PC-9 (cell line): ENCODE measurements at regions not wholly inside any gene's neighbourhood (a gene's known extent, or its start where the extent isn't known, plus 50 kb on each side); places are given as distances from the start of the nearest gene placed in this dataset.

Source experiments
- BruUV-seq: library from RNA; stranded (reverse); fragments of 400-500 nt; replicated peaks from 2 replicates; lab custom pipeline; 2021; lab: Mats Ljungman, UMichigan
- CTCF ChIA-PET: fragments of 300-600 bp; sonication (Branson Sonifier 250); formaldehyde crosslinking; loops from one replicate; lab custom pipeline; 2022; ENCODE audit warnings: antibody characterized with exemption; lab: Charles Lee
- POLR2A ChIA-PET: fragments of 300-600 bp; sonication (Branson Sonifier 250); formaldehyde crosslinking; loops from one replicate; lab custom pipeline; 2022; ENCODE audit warnings: antibody characterized with exemption; ENCODE audit not compliant: unreplicated experiment; lab: Charles Lee
- DNase-seq, 2 experiments: peaks; one replicate each; pipeline versions ENCODE4 v3.0.0 to v3.0.0-alpha.2; 2015 to 2022; ENCODE audit warnings: mixed read lengths in 1 of 2
- H2AFZ ChIP-seq: fragments of 200-600 bp; sonication (generic); 2 replicates; pipeline ENCODE4 v1.8.1; 2017; ENCODE audit warnings: antibody characterized with exemption
- H3F3A ChIP-seq: fragments of 200-600 bp; sonication (generic); 2 replicates; pipeline ENCODE4 v1.8.1; 2017; ENCODE audit warnings: antibody characterized with exemption, mild to moderate bottlenecking, low read depth; ENCODE audit not compliant: insufficient read depth
- H3K27ac ChIP-seq: fragments of 200-600 bp; sonication (generic); 2 replicates; pipeline ENCODE4 v1.6.1; 2016; ENCODE audit warnings: mixed run types
- H3K27me3 ChIP-seq: fragments of 200-600 bp; sonication (generic); 2 replicates; pipeline ENCODE4 v1.6.1; 2016; ENCODE audit warnings: low read depth, mixed run types; ENCODE audit not compliant: insufficient read depth
- H3K36me3 ChIP-seq: fragments of 200-600 bp; sonication (generic); 2 replicates; pipeline ENCODE4 v1.6.1; 2016; ENCODE audit warnings: low read depth, mixed run types
- H3K4me1 ChIP-seq: fragments of 200-600 bp; sonication (generic); replicated peaks from 2 replicates; pipeline ENCODE4 v1.6.1; 2016; ENCODE audit warnings: mixed run types; ENCODE audit not compliant: insufficient read depth
- H3K4me2 ChIP-seq: fragments of 200-600 bp; sonication (generic); 2 replicates; pipeline ENCODE4 v1.6.1; 2017; ENCODE audit warnings: mixed run types
- H3K4me3 ChIP-seq: fragments of 200-600 bp; sonication (generic); 2 replicates; pipeline ENCODE4 v1.6.1; 2016; ENCODE audit warnings: mixed run types
- H3K79me2 ChIP-seq: fragments of 200-600 bp; sonication (generic); 2 replicates; pipeline ENCODE4 v1.6.1; 2017; ENCODE audit warnings: low read depth, mixed run types
- H3K9me2 ChIP-seq: fragments of 200-600 bp; sonication (generic); 2 replicates; pipeline ENCODE4 v1.8.1; 2017; ENCODE audit warnings: mild to moderate bottlenecking; ENCODE audit not compliant: insufficient read depth
- H3K9me3 ChIP-seq: fragments of 200-600 bp; sonication (generic); 2 replicates; pipeline ENCODE4 v1.8.1; 2016; ENCODE audit warnings: low read depth; ENCODE audit not compliant: insufficient read depth
- H4K20me1 ChIP-seq: fragments of 200-600 bp; sonication (generic); 2 replicates; pipeline ENCODE4 v1.8.1; 2017; ENCODE audit not compliant: insufficient read depth
- EZH2 ChIP-seq: fragments of 200-600 bp; sonication (generic); IDR thresholded peaks from 2 replicates; pipeline ENCODE4 v1.8.0; 2017; ENCODE audit warnings: antibody characterized with exemption, low read depth
- intact Hi-C: fragments of 100-400 bp; cut with micrococcal nuclease; formaldehyde crosslinking; loops from one replicate; pipeline ENCODE4 v1.10.0; 2022; ENCODE audit not compliant: unreplicated experiment
- TF ChIP-seq, protein P1 (sequence below): fragments of 200-600 bp; sonication (generic); conservative IDR thresholded peaks from 2 replicates; pipeline ENCODE4 v1.6.1; 2017; ENCODE audit warnings: mixed run types, antibody characterized with exemption, mild to moderate bottlenecking, moderate library complexity

GRCh38 chr2:83481436-83481835 is 977.6 kb downstream of the SUCLG1 start:
- no TSS peak for BruUV-seq
- Histone ChIP-seq H3K27me3 (no peaks in the 10 kb centered on the region), H3K9me3 (no peaks in the 10 kb centered on the region; the same call in 1 of the 2 replicates), H3F3A (no peaks in the 10 kb centered on the region), H3K4me1 (no peaks in the 10 kb centered on the region), H2AFZ (no peak overlapping the region), H4K20me1 (no peaks in the 10 kb centered on the region), H3K4me3 (no peak overlapping the region), H3K36me3 (no peaks in the 10 kb centered on the region), H3K4me2 (no peak overlapping the region), H3K79me2 (no peaks in the 10 kb centered on the region), H3K9me2 (no peaks in the 10 kb centered on the region), H3K27ac (no peak overlapping the region)
- no peak for DNase-seq
- intact Hi-C loops = no loop called here
- TF ChIP-seq, protein P1, sequence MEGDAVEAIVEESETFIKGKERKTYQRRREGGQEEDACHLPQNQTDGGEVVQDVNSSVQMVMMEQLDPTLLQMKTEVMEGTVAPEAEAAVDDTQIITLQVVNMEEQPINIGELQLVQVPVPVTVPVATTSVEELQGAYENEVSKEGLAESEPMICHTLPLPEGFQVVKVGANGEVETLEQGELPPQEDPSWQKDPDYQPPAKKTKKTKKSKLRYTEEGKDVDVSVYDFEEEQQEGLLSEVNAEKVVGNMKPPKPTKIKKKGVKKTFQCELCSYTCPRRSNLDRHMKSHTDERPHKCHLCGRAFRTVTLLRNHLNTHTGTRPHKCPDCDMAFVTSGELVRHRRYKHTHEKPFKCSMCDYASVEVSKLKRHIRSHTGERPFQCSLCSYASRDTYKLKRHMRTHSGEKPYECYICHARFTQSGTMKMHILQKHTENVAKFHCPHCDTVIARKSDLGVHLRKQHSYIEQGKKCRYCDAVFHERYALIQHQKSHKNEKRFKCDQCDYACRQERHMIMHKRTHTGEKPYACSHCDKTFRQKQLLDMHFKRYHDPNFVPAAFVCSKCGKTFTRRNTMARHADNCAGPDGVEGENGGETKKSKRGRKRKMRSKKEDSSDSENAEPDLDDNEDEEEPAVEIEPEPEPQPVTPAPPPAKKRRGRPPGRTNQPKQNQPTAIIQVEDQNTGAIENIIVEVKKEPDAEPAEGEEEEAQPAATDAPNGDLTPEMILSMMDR = no peak
- TF ChIP-seq EZH2 = no peak
- ChIA-PET POLR2A (no interaction called here), CTCF (no interaction called here)

DNA sequence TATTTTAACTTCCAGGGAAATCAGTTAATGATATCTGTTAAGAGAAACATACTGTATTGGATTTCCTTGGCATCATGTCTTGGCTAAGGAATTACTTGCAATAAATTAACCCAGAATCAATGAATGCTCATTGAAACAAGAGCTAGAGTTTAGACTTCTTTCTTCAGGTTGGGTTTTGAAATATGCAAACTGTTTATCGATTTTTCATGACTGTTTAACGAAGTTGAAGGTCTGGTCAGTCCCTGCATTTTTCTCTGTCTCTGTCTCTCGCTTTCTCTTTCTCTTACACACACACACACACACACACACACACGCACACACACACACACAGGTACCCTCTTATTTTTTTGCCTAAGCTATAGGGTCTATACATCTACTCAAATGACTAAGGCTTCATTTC is 981.0 kb downstream of the SUCLG1 start:
- Histone ChIP-seq H3K9me3 (no peaks in the 10 kb centered on the region; the same call in 1 of the 2 replicates), H4K20me1 (no peaks in the 10 kb centered on the region), H3K79me2 (no peaks in the 10 kb centered on the region), H3K27ac (no peak overlapping the region), H2AFZ (no peak overlapping the region), H3K4me3 (no peak overlapping the region), H3K27me3 (no peaks in the 10 kb centered on the region), H3K36me3 (no peaks in the 10 kb centered on the region), H3K9me2 (no peaks in the 10 kb centered on the region), H3K4me1 (no peaks in the 10 kb centered on the region), H3F3A (no peaks in the 10 kb centered on the region), H3K4me2 (no peak overlapping the region)
- CTCF ChIA-PET = no interaction called here
- POLR2A ChIA-PET = no interaction called here
- no peak for DNase-seq
- BruUV-seq = no TSS peak
- intact Hi-C loops = no loop called here
- TF ChIP-seq, protein P1 = no peak
- no peak for TF ChIP-seq EZH2

- intact Hi-C loops = no loop called here
- Histone ChIP-seq H3K9me2 (no peaks in the 10 kb centered on the region), H3K4me3 (no peak overlapping the region), H3K36me3 (no peaks in the 10 kb centered on the region), H3K79me2 (no peaks in the 10 kb centered on the region), H3K4me2 (no peak overlapping the region), H3K9me3 (no peaks in the 10 kb centered on the region), H4K20me1 (no peaks in the 10 kb centered on the region), H3K27ac (no peak overlapping the region), H3K27me3 (no peaks in the 10 kb centered on the region), H2AFZ (no peak overlapping the region), H3F3A (no peaks in the 10 kb centered on the region), H3K4me1 (no peaks in the 10 kb centered on the region)
- POLR2A ChIA-PET = no interaction called here
- CTCF ChIA-PET = no interaction called here
- DNase-seq = no peak
- BruUV-seq = no TSS peak
- no peak for TF ChIP-seq EZH2
- TF ChIP-seq, protein P1 = no peak
Observed at GRCh38 chr2:83475371-83475770, 983.7 kb downstream of the SUCLG1 start.
